GM21723 (cell line): ENCODE measurements at regions not wholly inside any gene's neighbourhood (a gene's known extent, or its start where the extent isn't known, plus 50 kb on each side); places are given as distances from the start of the nearest gene placed in this dataset.
A peak's percentile ranks its signal among the peaks of the same experiment; 100 is the strongest.
"Not testable (repeated sequence)": the region's sequence is repeated elsewhere in the genome, so short reads cannot be mapped to it uniquely, and the experiment has no call there.

ENCODE experiments used
- ATAC-seq: cut with Tn5 transposase; IDR thresholded peaks from one replicate; pipeline ENCODE4 v1.9.1; 2021; ENCODE audit warnings: mild to moderate bottlenecking, moderate library complexity; ENCODE audit not compliant: unreplicated experiment

- ATAC-seq = not testable (repeated sequence)
Measured at GRCh38 chr2:47690706-47691325, 92.1 kb upstream of the MSH6 start.

GRCh38 chr2:47690132-47690531, 92.8 kb upstream of the MSH6 start:
- ATAC-seq = no peak

GRCh38 chr2:47689118-47689517, 93.8 kb upstream of the MSH6 start:
- peak; percentile 84 for ATAC-seq

GRCh38 chr2:47688561-47688960, 94.4 kb upstream of the MSH6 start:
- no peak for ATAC-seq

- no peak for ATAC-seq
Measured at GRCh38 chr2:47687856-47688255, 95.1 kb upstream of the MSH6 start.

- no peak for ATAC-seq
Measured at GRCh38 chr2:47686018-47686417, 96.9 kb upstream of the MSH6 start.

GRCh38 chr2:47682216-47682749, 100.7 kb upstream of the MSH6 start:
- ATAC-seq = no peak

GRCh38 chr2:47676261-47676926, 105.6 kb upstream of the KCNK12 start:
- ATAC-seq = no peak

GRCh38 chr2:47675196-47675825, 104.5 kb upstream of the KCNK12 start:
- ATAC-seq = no peak

- ATAC-seq = no peak
Measured at GRCh38 chr2:47666332-47666731, 95.5 kb upstream of the KCNK12 start.

- no peak for ATAC-seq
Measured at GRCh38 chr2:47664817-47665216, 94.0 kb upstream of the KCNK12 start.

GRCh38 chr2:47662552-47662951, 91.8 kb upstream of the KCNK12 start:
- no peak for ATAC-seq

GRCh38 chr2:47661310-47661709, 90.5 kb upstream of the KCNK12 start:
- no peak for ATAC-seq

GRCh38 chr2:47660168-47660567, 89.4 kb upstream of the KCNK12 start:
- ATAC-seq = no peak

- no peak for ATAC-seq
Measured at GRCh38 chr2:47658646-47659320, 88.0 kb upstream of the KCNK12 start.

- no peak for ATAC-seq
Measured at GRCh38 chr2:47657886-47658489, 87.2 kb upstream of the KCNK12 start.

- ATAC-seq = no peak
Measured at GRCh38 chr2:47656715-47657600, 86.2 kb upstream of the KCNK12 start.

GRCh38 chr2:47655563-47655880, 84.7 kb upstream of the KCNK12 start:
- ATAC-seq = no peak

- peak; percentile 75 for ATAC-seq
Measured at GRCh38 chr2:47654790-47655562, 84.2 kb upstream of the KCNK12 start.
